Kidney epithelial cell (primary cell): ENCODE measurements at regions not wholly inside any gene's neighbourhood (a gene's known extent, or its start where the extent isn't known, plus 50 kb on each side); places are given as distances from the start of the nearest gene placed in this dataset.

Source experiments
- DNase-seq: peaks from one replicate; pipeline ENCODE4 v3.0.0-alpha.2; 2010; ENCODE audit warnings: low read depth
- H3K27me3 ChIP-seq: 2 replicates; pipeline ENCODE4 v1.6.0; 2011; ENCODE audit warnings: low read length; ENCODE audit not compliant: control insufficient read depth, insufficient read depth
- H3K36me3 ChIP-seq: 2 replicates; pipeline ENCODE4 v1.5.1; 2011; ENCODE audit warnings: low read length; ENCODE audit not compliant: control insufficient read depth, insufficient read depth
- H3K4me3 ChIP-seq: 2 replicates; pipeline ENCODE4 v1.5.1; 2011; ENCODE audit warnings: low read depth, mild to moderate bottlenecking, control low read depth, low read length
- TF ChIP-seq, protein P1 (sequence below): IDR thresholded peaks from 2 replicates; pipeline ENCODE4 v1.5.1; 2011; ENCODE audit warnings: mild to moderate bottlenecking, moderate library complexity, low read length, control low read depth, inconsistent platforms; ENCODE audit not compliant: insufficient read depth, poor library complexity, severe bottlenecking

DNA sequence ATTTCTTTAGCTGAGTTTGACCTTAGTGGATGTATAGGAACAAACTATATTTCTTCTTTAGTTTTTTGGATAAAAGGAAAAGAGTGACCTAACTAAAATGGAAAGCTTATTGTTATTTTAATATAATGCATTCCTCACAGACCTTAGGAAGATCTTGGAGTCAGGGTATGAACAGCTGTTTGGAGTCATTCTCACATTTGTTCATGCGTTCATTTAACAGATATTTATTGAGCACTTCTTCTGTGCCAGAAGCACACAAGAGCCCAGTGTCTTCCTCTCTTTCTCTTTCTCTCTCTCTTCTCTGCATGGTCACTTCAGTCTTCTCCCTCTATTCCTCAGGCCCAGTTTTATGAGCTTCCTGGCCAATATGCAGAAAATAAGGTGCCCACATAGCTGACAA lies 744.0 kb upstream of the MAP3K7 start:
- Histone ChIP-seq H3K36me3 (no peaks in the 10 kb centered on the region), H3K4me3 (no peak overlapping the region), H3K27me3 (no peaks in the 10 kb centered on the region)
- TF ChIP-seq, protein P1, sequence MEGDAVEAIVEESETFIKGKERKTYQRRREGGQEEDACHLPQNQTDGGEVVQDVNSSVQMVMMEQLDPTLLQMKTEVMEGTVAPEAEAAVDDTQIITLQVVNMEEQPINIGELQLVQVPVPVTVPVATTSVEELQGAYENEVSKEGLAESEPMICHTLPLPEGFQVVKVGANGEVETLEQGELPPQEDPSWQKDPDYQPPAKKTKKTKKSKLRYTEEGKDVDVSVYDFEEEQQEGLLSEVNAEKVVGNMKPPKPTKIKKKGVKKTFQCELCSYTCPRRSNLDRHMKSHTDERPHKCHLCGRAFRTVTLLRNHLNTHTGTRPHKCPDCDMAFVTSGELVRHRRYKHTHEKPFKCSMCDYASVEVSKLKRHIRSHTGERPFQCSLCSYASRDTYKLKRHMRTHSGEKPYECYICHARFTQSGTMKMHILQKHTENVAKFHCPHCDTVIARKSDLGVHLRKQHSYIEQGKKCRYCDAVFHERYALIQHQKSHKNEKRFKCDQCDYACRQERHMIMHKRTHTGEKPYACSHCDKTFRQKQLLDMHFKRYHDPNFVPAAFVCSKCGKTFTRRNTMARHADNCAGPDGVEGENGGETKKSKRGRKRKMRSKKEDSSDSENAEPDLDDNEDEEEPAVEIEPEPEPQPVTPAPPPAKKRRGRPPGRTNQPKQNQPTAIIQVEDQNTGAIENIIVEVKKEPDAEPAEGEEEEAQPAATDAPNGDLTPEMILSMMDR: no peak
- no peak for DNase-seq

- no peaks in the 10 kb centered on the region for H3K27me3 ChIP-seq
These were observed 741.4 kb upstream of the MAP3K7 start for GRCh38 chr6:91328241-91328640.

GRCh38 chr6:91324711-91325110 lies 737.8 kb upstream of the MAP3K7 start:
- TF ChIP-seq, protein P1: no peak
- DNase-seq: no peak
- Histone ChIP-seq H3K4me3 (no peak overlapping the region), H3K27me3 (no peaks in the 10 kb centered on the region), H3K36me3 (no peaks in the 10 kb centered on the region)

More at GRCh38 chr6:91328241-91328640, 741.4 kb upstream of the MAP3K7 start:
- H3K4me3 ChIP-seq: no peak overlapping the region
- DNase-seq: no peak
- TF ChIP-seq, protein P1: no peak
- H3K36me3 ChIP-seq: no peaks in the 10 kb centered on the region

DNA sequence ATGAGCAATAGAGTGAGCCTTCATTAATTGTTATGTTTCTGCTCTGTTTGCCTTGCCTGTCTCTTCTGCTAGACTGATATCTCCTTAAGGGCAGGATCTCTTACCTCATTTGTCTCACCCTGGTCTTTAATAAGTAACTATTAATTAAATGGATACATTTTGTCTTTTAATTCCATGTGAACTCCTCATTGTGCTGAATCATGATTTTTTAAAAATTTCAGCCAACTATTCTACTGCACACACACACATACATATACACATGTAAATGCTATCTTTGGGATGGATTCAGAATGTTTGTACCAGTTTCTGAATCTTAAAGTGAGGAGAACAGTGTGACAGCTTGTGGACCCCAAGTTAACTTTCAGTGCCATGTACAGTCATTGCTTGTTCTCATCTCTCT lies 731.1 kb upstream of the MAP3K7 start:
- Histone ChIP-seq H3K4me3 (no peak overlapping the region), H3K27me3 (no peaks in the 10 kb centered on the region), H3K36me3 (no peaks in the 10 kb centered on the region)
- DNase-seq: no peak
- TF ChIP-seq, protein P1: no peak

- Histone ChIP-seq H3K36me3 (no peaks in the 10 kb centered on the region), H3K4me3 (no peak overlapping the region), H3K27me3 (no peaks in the 10 kb centered on the region)
- DNase-seq: no peak
- TF ChIP-seq, protein P1: no peak
These were observed 730.5 kb upstream of the MAP3K7 start for GRCh38 chr6:91317247-91317835.

DNA sequence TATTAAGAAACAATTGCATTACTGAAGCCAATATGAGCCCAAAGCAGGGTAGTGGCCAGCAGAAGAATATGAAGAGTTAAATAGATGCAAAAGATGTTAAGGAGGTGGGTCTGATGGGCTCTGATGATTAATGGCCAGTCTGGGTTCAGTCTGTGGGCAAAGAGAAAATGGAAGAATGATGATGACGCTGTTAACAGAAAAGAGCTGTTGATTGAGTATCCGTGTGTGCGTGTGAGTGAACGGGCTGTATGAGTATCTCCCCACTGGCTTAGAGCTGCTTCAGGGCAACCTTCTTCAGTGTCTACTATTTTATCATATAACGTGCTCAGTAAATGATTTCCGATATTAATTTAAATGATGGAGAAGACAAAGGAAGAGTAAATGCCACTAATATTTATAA lies 723.3 kb upstream of the MAP3K7 start:
- no peak for DNase-seq
- no peak overlapping the region for H3K4me3 ChIP-seq
- no peaks in the 10 kb centered on the region for H3K27me3 ChIP-seq
- H3K36me3 ChIP-seq: no peaks in the 10 kb centered on the region
- TF ChIP-seq, protein P1: no peak
